Stimulated activated CD8-positive, alpha-beta memory T cell treated with anti-CD3 and anti-CD28 coated beads, Interleukin-4, amount 100 ng/mL, for 48 hours (primary cell): ENCODE measurements at regions not wholly inside any gene's neighbourhood (a gene's known extent, or its start where the extent isn't known, plus 50 kb on each side); places are given as distances from the start of the nearest gene placed in this dataset.

Experiments used
- DNase-seq: peaks from one replicate; pipeline ENCODE4 v3.0.0-alpha.2; 2020

GRCh38 chr1:209323743-209324142 is 259.8 kb upstream of the CAMK1G start:
- DNase-seq: no peak

DNA sequence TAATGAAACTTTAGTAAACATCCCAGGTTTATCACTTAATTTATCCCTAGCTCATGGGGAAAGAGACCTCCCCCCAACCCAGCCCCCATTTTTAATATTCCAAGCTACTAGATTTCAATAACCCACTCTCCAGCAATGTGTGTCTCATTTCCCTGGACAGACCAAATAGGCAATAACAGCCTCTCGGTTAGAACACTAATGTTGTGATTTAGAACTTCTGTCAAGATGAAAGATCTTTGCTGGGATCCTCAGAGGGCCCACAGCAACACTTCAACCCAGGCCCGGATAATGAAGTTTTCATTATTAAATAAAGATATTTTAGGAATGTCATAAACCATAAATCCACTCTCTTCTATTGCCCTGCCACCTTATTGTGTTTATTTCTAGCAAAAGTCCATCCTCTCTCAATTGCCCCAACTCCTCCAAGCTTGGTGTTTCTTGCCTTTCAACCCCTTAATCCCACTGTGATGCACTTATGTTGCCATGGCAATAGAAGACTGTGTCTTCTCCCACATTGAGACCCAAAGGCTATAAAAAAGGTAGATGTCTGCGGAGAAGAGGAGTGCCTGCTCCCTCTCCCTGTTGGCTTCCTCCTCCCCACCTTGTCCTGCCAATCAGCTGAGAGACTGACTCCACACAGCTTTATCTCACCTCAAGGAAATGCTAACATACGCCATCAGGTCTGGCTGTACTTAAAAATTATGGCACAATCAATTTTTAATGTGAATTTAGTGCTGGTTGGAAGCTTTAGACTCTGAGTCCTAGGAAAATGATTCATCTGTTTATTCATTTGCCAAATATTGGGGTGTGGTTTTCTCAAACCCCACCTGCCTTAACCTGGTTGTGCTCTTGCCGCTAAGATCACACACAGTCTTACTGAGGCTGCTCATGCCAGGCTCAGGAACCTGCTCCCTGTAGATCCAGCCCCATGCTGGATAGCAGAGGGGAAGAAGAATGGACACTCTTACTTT is 258.3 kb upstream of the CAMK1G start:
- no peak for DNase-seq

DNA sequence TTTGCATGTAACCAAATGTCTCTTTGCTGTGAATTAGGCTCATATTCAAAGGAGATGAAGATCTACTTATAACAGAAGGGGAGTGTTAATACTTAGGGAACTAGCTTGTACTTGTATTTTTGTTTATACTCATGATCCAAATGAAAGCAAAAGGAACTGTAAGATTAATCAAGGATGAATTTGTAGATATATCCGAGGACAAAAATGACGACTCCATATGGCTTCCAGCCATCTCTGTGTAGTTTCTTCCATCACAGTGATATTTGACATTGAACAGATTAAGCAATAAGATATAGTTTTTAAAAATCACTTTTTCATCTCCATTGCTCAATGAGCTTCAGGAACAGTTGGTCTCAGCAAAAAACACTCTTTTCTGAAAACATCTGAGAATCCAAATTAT is 257.4 kb upstream of the CAMK1G start:
- no peak for DNase-seq

DNA sequence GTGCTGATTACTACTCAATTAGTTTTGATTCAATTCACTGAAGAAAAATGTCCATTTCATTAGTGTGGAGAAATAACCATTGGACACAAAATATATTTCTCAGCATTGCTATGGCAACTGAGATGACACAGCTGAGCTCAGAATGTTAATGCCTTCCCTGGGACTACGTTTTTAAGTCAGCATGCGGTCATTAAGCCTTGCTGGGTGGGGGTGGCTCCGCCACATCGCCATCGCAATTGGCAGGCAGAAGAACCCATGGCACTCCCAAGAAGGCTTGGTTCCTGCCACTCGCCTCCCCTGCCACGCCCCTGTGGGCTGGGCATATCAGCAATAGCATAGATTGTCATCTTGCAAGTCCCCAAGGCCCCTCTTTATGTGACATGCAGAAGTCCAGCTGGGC is 256.7 kb upstream of the CAMK1G start:
- no peak for DNase-seq

GRCh38 chr1:209328196-209328595 is 255.3 kb upstream of the CAMK1G start:
- DNase-seq: no peak

DNA sequence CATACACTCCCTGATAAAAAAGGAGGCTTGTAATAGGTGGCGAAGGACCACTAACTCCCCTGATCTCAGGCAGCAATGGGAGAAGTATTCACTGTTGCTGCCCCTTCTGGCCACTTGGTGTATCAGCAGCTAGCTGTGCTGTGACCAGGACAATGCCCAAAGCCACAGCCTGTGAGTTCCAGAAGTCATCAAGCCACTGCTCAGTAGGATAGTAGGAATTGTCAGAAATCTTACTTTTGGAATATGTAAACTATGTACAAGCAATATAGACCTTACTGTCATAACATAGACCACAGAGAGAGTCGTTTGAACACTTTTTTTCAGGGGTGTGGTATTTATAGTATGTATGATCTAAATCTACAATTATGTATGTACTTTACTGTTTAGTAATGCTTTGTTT is 248.3 kb upstream of the CAMK1G start:
- peak; percentile 25 for DNase-seq

GRCh38 chr1:209341146-209341545 is 242.4 kb upstream of the CAMK1G start:
- no peak for DNase-seq

GRCh38 chr1:209341673-209342420 is 241.7 kb upstream of the CAMK1G start:
- no peak for DNase-seq

- no peak for DNase-seq
These were observed 240.9 kb upstream of the CAMK1G start for GRCh38 chr1:209342441-209343175.

DNA sequence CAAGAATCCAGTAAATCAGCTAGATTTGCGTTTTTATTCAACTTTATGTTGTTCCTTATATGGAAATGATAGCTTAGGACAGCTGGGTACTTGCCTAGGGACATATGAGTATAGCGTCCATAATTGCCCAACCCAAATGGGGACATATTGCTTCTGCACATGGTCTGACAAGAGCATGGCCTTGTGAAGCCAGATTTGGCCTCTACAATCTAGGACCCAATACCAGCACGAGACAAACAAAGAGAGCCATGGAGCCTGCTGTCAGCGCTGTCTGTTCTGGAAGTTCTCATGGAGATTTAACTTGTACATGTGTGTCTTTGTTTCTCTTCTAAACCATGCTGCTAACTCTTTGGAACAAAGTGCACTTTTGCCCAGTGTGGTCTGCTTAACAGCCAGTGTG is 240.0 kb upstream of the CAMK1G start:
- no peak for DNase-seq

- DNase-seq: no peak
These were observed 239.4 kb upstream of the CAMK1G start for GRCh38 chr1:209344156-209344555.

DNA sequence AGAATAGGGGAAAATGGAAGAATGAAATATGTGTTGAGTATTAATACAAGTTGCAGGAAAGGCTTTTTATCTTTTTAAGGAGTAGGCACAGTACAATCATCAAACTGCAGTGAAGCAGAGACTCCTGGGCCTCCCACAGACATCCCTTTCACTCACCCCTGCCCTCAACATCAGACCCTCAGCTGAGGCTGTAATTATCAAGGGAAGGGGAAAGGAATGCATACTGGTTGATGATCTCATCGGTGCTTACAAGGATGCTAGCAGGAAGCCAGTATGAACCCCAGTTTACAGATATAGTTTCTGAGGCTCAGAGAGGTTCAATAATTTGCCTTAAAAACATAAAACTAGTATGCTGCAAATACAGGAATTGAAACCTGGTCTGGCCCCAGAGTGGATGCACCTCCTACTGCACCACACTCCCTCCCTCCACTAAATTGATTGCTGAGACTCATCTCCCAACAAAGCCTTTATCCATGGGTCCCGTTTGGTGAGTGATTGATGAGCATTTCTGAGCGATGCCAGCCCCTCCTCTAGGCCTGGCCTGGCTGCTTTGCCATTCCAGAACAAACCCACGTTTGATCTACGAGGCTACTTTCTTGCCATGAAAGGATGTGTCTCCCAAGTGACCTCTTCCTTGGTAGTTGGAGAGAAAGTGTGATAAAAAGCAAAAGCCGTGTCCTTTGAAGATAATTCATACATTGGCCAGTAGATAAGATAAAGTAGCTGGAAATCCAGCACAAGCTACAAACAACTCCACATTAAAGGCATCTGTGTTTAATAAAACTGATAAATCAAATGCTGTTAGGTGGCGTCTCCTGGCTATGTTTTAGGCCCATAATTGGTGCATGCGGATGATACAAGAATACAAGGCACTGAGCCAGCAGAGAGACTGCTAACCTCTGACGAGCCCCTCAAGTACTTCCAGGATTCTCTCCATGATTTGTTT is 233.9 kb upstream of the CAMK1G start:
- DNase-seq: no peak

GRCh38 chr1:209353053-209353452 is 230.5 kb upstream of the CAMK1G start:
- no peak for DNase-seq

DNA sequence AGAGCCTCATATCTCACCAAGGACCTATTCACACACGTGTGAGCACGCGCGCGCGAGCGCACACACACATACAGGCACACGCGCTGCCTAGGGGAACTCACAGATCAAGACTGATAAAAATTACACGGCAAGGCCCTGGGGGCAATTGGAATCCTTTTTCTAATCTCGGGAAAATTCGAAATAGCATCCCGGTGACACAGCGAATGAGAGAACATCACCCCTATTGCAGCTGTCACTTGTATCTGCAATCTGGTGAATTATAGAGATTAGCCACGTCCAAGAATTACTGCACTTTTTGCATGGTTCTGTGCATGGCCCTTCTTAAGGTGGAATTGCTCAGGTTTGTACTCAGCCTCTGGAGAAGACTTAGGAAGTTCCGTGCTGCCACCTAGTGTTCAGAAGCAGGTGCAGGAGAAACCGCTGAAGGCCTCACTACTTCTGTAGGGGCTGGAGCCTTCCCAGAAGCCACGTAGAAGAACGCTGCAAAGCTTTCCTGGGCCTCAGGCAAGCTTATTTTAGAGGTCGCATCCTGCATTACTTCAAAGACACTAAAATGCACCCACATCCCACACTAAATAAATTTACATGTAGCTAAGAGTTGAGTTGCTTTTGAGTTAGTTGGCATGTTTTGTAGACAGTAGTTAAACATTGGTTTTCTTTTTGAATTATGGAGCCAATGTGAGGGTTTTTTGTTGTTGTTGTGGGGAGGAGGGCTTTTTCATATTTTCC is 229.2 kb upstream of the CAMK1G start:
- peak; percentile 69 for DNase-seq

- DNase-seq: no peak
These were observed 228.7 kb upstream of the CAMK1G start for GRCh38 chr1:209354840-209355165.

DNA sequence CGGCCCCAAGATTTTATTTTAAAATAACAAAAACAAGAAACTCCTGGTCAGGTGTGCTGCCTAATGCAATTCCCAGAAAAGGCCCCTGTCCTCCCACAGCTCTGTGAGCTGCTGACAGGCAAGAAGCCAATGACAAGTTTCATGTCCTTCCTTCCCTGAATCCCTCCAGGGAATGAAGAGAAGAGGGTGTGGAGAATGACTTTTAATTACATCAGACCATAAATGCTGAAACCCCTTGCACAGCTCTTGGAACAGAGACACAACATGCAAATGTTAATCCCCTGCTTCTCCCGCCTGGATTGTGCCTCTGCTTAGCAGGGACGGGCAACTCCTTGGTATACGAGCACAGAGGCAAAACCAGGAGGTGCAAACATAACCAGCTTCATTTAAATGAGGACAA is 228.1 kb upstream of the CAMK1G start:
- DNase-seq: no peak

DNA sequence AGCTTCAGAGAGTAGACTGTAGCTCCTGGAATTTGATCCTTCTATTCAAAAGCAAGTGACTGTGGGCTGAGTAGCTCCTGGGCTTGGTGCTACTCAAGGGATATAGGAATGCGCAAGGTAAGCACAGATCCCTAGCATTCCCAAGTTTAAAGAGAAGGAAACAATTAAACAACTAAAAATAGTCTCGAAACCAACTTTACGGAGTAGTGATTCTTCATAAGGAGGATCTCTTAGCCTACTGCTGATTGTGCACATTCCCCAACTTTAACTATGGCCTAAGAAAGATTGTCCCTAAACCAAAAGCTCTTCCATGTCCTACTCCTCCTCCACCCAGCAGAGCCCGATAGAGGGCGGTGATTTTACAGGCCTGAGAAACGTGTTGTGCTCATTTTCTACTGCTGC is 226.5 kb upstream of the CAMK1G start:
- DNase-seq: no peak

- DNase-seq: no peak
These were observed 220.4 kb upstream of the CAMK1G start for GRCh38 chr1:209363112-209363511.

GRCh38 chr1:209364716-209365115 is 218.8 kb upstream of the CAMK1G start:
- no peak for DNase-seq

DNA sequence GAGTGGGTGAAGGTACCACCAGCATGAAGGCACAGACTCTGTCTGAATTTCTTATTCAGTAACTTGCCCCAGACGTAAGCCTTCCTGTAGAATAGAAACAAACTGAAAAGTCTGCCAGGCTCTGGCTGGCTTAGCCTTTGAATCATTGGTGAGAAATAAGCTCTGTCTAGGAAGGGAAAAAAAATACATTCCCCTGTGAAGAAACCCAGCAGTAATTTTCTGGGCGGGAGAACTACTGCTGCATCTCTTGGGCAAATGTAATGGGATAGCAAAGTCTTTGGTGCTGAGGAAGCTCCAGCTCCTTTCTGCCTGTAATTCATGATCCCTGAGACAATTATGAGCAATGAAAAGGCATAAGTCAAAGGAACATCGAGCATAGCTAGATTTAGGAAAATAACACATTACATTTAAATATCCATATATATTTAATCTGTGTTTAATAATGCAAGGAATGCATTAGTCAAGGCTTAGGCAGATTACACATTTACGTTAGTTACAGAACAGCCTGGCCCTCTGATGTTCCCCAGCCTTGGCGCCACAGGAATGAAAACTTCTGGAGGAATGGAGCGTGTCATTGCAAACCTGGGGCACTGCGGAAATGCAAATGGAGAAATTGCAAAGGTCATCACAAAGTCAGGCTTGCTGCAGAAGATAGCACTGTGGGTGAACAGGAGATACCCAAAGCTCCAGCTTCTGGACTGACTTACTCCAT is 216.3 kb upstream of the CAMK1G start:
- no peak for DNase-seq
